Activated naive CD8-positive, alpha-beta T cell treated with anti-CD3 and anti-CD28 coated beads for 36 hours (primary cell): ENCODE measurements at regions not wholly inside any gene's neighbourhood (a gene's known extent, or its start where the extent isn't known, plus 50 kb on each side); places are given as distances from the start of the nearest gene placed in this dataset.

Source experiments
- DNase-seq: peaks from one replicate; pipeline ENCODE4 v3.0.0; 2021
- H3K27ac Mint-ChIP-seq: one replicate; pipeline ENCODE4 v1.8.0; 2022; ENCODE audit warnings: mild to moderate bottlenecking, moderate library complexity, mixed read lengths
- H3K27me3 Mint-ChIP-seq: one replicate; pipeline ENCODE4 v1.8.0; 2022; ENCODE audit warnings: mild to moderate bottlenecking, mixed read lengths
- H3K36me3 Mint-ChIP-seq: one replicate; pipeline ENCODE4 v1.8.0; 2021; ENCODE audit warnings: mild to moderate bottlenecking, mixed read lengths
- H3K4me1 Mint-ChIP-seq: one replicate; pipeline ENCODE4 v1.8.0; 2021; ENCODE audit warnings: mixed read lengths
- H3K4me3 Mint-ChIP-seq: one replicate; pipeline ENCODE4 v1.8.0; 2022; ENCODE audit warnings: mild to moderate bottlenecking, moderate library complexity, mixed read lengths
- H3K9me3 Mint-ChIP-seq: one replicate; pipeline ENCODE4 v1.8.0; 2022; ENCODE audit warnings: mixed read lengths

DNA sequence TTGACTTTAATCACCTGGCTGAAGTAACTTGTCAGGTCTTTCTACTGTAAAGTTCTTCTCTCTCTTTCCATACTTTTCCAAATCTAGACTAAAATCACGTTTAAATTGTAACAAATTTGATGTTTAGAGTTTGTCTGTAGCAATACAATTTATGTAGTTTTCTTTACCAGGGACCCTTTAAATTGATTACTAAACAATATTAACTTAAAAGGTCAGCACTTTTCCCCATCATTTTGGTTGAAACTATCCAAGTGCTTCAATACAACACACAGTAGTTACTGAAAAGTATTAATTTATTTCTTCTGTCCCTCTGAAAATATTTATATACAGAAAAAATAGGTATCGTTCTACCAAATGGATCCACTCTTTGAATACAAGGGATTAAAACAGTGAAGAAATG is 350.8 kb downstream of the SLC16A7 start:
- no peaks in the 10 kb centered on the region for H3K4me1 Mint-ChIP-seq
- H3K27me3 Mint-ChIP-seq: no peaks in the 10 kb centered on the region
- H3K4me3 Mint-ChIP-seq: no peak overlapping the region
- H3K27ac Mint-ChIP-seq: no peak overlapping the region
- H3K36me3 Mint-ChIP-seq: no peaks in the 10 kb centered on the region
- H3K9me3 Mint-ChIP-seq: no peaks in the 10 kb centered on the region
- no peak for DNase-seq

- Mint-ChIP-seq H3K9me3 (peaks cover 2% of the 10 kb centered on the region), H3K27ac (no peak overlapping the region), H3K4me3 (no peak overlapping the region), H3K36me3 (no peaks in the 10 kb centered on the region), H3K4me1 (no peaks in the 10 kb centered on the region), H3K27me3 (no peaks in the 10 kb centered on the region)
- DNase-seq: no peak
Observed at GRCh38 chr12:59963546-59963945, 367.7 kb downstream of the SLC16A7 start.

GRCh38 chr12:59972905-59973304 is 377.1 kb downstream of the SLC16A7 start:
- Mint-ChIP-seq H3K36me3 (no peaks in the 10 kb centered on the region), H3K27me3 (no peaks in the 10 kb centered on the region), H3K4me1 (no peaks in the 10 kb centered on the region), H3K27ac (no peak overlapping the region), H3K4me3 (no peak overlapping the region), H3K9me3 (no peaks in the 10 kb centered on the region)
- DNase-seq: no peak

DNA sequence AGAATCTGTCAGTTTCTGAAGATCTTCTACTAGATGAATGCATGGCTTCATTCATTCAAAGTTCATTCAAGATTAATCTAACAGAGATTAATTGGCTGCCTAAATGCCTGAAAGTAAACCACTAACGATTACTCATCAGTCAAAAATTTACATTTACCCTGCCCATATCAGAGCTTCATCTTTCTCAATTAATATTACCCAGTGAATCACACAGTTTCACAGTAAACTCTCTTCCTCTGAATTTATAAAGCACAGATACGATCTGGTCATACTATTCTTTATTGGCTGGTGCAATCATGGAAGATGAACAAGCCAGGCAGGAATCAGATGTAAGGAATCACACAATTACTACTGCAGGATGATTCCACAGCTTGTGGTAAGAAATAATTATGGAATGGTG is 377.7 kb downstream of the SLC16A7 start:
- H3K36me3 Mint-ChIP-seq: no peaks in the 10 kb centered on the region
- no peak overlapping the region for H3K27ac Mint-ChIP-seq
- H3K4me1 Mint-ChIP-seq: no peaks in the 10 kb centered on the region
- no peaks in the 10 kb centered on the region for H3K27me3 Mint-ChIP-seq
- H3K9me3 Mint-ChIP-seq: no peaks in the 10 kb centered on the region
- DNase-seq: no peak
- H3K4me3 Mint-ChIP-seq: no peak overlapping the region

DNA sequence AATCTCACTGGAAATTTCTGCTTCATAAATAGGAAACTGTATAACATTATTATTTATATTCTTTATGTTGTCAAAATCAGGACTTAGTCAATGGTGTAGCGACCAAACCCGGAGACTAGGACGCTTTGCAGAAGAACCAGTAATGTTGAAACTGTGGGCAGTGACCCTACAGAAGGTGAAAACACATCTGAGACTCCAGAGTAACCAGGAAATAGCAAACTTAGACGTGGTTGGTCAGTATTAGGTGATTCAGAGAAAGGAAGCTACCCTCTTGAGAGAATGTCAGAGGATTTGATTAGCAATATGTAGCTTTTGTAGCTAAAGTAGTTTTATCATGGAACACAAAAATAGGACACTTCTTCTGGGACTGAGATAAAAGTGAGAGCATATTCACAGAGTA is 381.9 kb downstream of the SLC16A7 start:
- H3K9me3 Mint-ChIP-seq: no peaks in the 10 kb centered on the region
- H3K27ac Mint-ChIP-seq: no peak overlapping the region
- DNase-seq: no peak

DNA sequence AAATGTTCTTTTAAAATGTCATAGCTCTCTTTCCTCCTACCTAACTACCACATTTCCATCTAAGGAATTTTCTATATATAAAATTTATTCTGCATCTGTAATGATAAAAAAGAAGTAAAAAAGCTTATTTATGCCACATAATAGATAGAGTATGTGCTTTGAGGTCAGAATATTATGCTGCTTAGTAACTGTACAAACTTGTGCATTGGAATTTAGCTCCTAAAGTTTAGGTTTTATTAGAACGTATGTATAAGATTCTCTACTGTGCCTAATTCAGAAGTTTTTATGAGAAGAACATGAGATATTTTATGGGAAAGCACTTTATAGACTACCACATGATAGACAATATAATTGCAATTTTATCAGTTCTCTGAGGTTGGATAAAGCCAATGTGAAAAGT is 384.6 kb downstream of the SLC16A7 start:
- no peaks in the 10 kb centered on the region for H3K36me3 Mint-ChIP-seq
- no peaks in the 10 kb centered on the region for H3K9me3 Mint-ChIP-seq
- no peaks in the 10 kb centered on the region for H3K4me1 Mint-ChIP-seq
- DNase-seq: no peak
- H3K4me3 Mint-ChIP-seq: no peak overlapping the region
- H3K27me3 Mint-ChIP-seq: no peaks in the 10 kb centered on the region
- H3K27ac Mint-ChIP-seq: no peak overlapping the region

More for the DNA sequence above, 381.9 kb downstream of the SLC16A7 start:
- no peaks in the 10 kb centered on the region for H3K4me1 Mint-ChIP-seq
- no peaks in the 10 kb centered on the region for H3K36me3 Mint-ChIP-seq
- H3K27me3 Mint-ChIP-seq: no peaks in the 10 kb centered on the region
- no peak overlapping the region for H3K4me3 Mint-ChIP-seq

- H3K27me3 Mint-ChIP-seq: no peaks in the 10 kb centered on the region
- DNase-seq: no peak
- H3K27ac Mint-ChIP-seq: no peak overlapping the region
- H3K9me3 Mint-ChIP-seq: no peaks in the 10 kb centered on the region
- no peaks in the 10 kb centered on the region for H3K36me3 Mint-ChIP-seq
- H3K4me1 Mint-ChIP-seq: no peaks in the 10 kb centered on the region
- H3K4me3 Mint-ChIP-seq: no peak overlapping the region
Observed at GRCh38 chr12:59999291-59999690, 403.5 kb downstream of the SLC16A7 start.

DNA sequence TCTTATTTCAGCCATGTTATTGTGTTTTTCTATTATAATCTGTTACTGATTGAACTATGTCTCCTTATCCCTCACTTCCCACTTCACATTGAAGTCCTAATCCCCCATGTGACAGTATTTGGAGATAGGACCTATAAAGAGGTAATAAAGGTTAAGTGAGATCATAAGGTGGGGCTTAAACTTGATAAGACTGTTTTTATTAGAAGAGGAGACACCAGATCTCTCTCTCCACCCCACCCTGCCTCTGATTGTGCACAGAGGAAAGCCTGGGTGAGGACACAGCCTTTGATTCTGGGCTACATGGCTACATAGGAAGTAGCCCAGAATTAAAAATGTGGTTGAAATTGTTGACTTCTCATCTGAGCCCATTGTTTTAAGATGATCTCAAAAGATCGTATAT is 414.7 kb downstream of the SLC16A7 start:
- H3K36me3 Mint-ChIP-seq: no peaks in the 10 kb centered on the region
- H3K4me1 Mint-ChIP-seq: no peaks in the 10 kb centered on the region
- H3K4me3 Mint-ChIP-seq: no peak overlapping the region
- no peaks in the 10 kb centered on the region for H3K9me3 Mint-ChIP-seq
- H3K27ac Mint-ChIP-seq: no peak overlapping the region
- H3K27me3 Mint-ChIP-seq: no peaks in the 10 kb centered on the region
- no peak for DNase-seq

- H3K9me3 Mint-ChIP-seq: no peaks in the 10 kb centered on the region
- H3K4me1 Mint-ChIP-seq: no peaks in the 10 kb centered on the region
Observed at GRCh38 chr12:60012659-60013058, 416.8 kb downstream of the SLC16A7 start.

GRCh38 chr12:60014436-60014835 is 418.6 kb downstream of the SLC16A7 start:
- H3K4me1 Mint-ChIP-seq: no peaks in the 10 kb centered on the region
- H3K27me3 Mint-ChIP-seq: no peaks in the 10 kb centered on the region
- no peak overlapping the region for H3K27ac Mint-ChIP-seq
- H3K9me3 Mint-ChIP-seq: peaks cover 2% of the 10 kb centered on the region
- no peak for DNase-seq
- H3K4me3 Mint-ChIP-seq: no peak overlapping the region
- no peaks in the 10 kb centered on the region for H3K36me3 Mint-ChIP-seq

More at GRCh38 chr12:60012659-60013058, 416.8 kb downstream of the SLC16A7 start:
- DNase-seq: no peak
- Mint-ChIP-seq H3K27me3 (no peaks in the 10 kb centered on the region), H3K27ac (no peak overlapping the region), H3K36me3 (no peaks in the 10 kb centered on the region), H3K4me3 (no peak overlapping the region)

DNA sequence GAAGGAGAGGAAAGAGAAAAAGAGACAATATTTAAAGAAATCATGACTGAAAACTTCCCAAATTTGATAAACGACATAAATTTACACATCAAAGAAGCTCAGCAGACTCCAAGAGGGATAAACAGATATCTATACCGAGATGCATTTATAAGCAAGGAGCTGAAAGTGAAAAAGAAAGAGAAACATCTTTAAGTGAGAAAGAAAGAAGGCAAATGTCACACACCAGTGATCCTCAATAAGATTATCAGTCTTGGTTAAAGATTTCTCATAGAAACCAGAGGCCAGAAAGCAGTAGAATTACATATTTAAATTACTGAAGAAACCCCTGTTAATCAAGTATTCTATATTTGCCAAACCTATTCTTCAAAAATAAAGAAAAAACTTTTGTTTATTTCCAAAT is 424.2 kb downstream of the SLC16A7 start:
- Mint-ChIP-seq H3K27me3 (no peaks in the 10 kb centered on the region), H3K27ac (no peak overlapping the region), H3K36me3 (no peaks in the 10 kb centered on the region), H3K4me3 (no peak overlapping the region), H3K9me3 (peaks cover 2% of the 10 kb centered on the region), H3K4me1 (no peaks in the 10 kb centered on the region)
- DNase-seq: no peak

DNA sequence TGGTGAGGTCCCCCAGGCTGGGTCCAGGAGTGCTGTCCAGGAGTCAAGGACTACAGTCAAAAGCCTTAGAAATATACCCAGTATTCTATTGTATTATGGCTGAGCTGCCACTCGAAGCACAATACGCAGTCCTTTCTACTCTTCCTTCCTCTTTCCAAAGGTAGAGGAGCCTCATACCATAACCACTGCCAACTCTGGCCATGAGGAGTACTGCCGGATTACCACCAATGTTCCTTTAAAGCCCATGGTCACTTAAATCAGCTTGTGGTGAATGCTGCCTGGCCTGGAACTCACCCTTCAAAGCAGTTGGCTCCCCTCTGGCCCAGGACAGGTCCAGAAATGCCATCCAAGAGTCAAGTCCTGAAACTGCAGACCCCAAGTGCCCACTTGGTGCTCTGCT is 425.4 kb downstream of the SLC16A7 start:
- H3K27me3 Mint-ChIP-seq: no peaks in the 10 kb centered on the region
- no peak overlapping the region for H3K27ac Mint-ChIP-seq
- DNase-seq: no peak
- no peaks in the 10 kb centered on the region for H3K36me3 Mint-ChIP-seq
- H3K4me1 Mint-ChIP-seq: no peaks in the 10 kb centered on the region
- no peak overlapping the region for H3K4me3 Mint-ChIP-seq
- peaks cover 2% of the 10 kb centered on the region for H3K9me3 Mint-ChIP-seq

DNA sequence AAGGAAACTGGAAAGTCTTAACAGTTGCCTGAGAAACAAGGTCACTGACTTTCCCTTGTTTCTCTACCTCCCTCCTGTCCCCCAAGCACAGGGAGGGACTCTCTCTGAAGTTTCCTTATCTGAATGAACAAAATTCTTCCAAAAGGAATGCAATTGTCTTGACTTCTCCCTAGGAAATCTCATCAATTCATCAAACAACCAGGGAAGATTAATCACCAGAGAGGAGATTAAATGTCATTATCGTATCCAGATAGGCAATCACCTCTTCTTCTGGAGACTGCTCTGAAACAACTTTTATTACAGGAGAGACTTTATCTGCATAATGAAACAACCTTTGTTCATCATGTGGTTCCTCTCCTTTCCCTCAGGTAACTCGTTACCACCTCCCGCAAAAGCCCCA is 431.4 kb downstream of the SLC16A7 start:
- DNase-seq: no peak
- no peak overlapping the region for H3K4me3 Mint-ChIP-seq
- H3K9me3 Mint-ChIP-seq: no peaks in the 10 kb centered on the region
- no peaks in the 10 kb centered on the region for H3K36me3 Mint-ChIP-seq
- no peaks in the 10 kb centered on the region for H3K4me1 Mint-ChIP-seq
- no peak overlapping the region for H3K27ac Mint-ChIP-seq
- H3K27me3 Mint-ChIP-seq: no peaks in the 10 kb centered on the region

DNA sequence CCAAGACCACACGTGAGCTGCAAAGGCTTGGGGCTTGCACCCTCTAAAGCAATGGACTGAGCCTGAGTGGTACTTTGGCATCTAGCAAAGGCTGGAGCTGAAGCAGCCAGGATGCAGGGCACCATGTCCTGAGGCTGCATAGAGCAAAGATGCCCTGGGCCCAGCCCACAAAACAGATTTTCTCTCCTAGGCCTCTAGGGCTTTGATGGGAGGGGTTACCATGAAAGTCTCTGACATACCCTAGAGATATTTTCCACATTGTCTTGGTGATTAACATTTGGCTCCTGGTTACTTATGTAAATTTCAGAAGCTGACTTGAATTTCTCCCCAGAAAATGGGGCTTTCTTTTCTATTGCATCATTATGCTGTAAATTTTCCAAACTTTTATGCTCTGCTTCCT is 438.3 kb downstream of the SLC16A7 start:
- no peaks in the 10 kb centered on the region for H3K4me1 Mint-ChIP-seq
- no peak for DNase-seq
- H3K9me3 Mint-ChIP-seq: peaks cover 4% of the 10 kb centered on the region
- no peak overlapping the region for H3K4me3 Mint-ChIP-seq
- H3K36me3 Mint-ChIP-seq: no peaks in the 10 kb centered on the region
- no peak overlapping the region for H3K27ac Mint-ChIP-seq
- no peaks in the 10 kb centered on the region for H3K27me3 Mint-ChIP-seq

- no peak overlapping the region for H3K4me3 Mint-ChIP-seq
Observed at GRCh38 chr12:60035835-60036234, 440.0 kb downstream of the SLC16A7 start.

DNA sequence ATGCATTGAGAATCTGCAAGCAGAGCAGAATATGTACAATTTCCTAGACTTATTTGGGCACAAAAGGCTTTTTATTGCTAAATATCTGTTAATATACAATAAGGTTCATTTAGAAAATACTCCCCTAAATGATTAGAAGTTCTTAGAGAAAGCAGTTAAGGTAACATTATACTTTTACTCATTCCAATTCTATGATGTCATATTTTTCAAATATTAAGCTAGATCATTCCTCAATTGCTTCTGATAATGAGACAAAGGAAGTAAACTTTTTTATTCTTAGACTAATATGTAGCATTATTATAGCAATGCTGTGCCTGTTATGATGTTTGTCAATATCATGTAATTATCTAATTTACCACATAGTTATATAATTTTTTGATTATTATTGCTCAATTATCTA is 447.0 kb downstream of the SLC16A7 start:
- no peak overlapping the region for H3K4me3 Mint-ChIP-seq
- no peaks in the 10 kb centered on the region for H3K27me3 Mint-ChIP-seq
- H3K4me1 Mint-ChIP-seq: no peaks in the 10 kb centered on the region
- DNase-seq: no peak
- H3K36me3 Mint-ChIP-seq: no peaks in the 10 kb centered on the region
- no peaks in the 10 kb centered on the region for H3K9me3 Mint-ChIP-seq
- H3K27ac Mint-ChIP-seq: no peak overlapping the region

More at GRCh38 chr12:60035835-60036234, 440.0 kb downstream of the SLC16A7 start:
- no peak for DNase-seq
- Mint-ChIP-seq H3K27me3 (no peaks in the 10 kb centered on the region), H3K9me3 (peaks cover 4% of the 10 kb centered on the region), H3K36me3 (no peaks in the 10 kb centered on the region), H3K27ac (no peak overlapping the region), H3K4me1 (no peaks in the 10 kb centered on the region)

DNA sequence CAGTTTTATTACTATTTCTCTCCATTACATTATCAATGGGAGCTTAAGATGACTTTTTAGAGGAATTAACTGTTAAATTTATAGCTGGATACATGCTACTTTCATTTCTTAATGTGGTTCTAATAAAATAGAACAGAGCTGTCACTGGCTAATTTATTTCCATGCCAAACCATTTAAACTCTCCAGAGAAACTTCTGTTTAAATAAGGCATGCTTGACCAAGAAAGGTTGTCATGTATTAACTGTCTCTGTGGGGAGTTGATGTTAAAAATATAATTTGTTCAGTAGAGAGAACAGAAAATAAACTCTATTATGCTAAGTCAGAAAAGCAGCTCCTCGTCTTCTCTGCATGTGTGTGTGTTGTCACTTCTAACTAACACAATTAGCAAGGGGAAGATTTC is 447.4 kb downstream of the SLC16A7 start:
- Mint-ChIP-seq H3K27ac (no peak overlapping the region), H3K4me3 (no peak overlapping the region), H3K9me3 (no peaks in the 10 kb centered on the region), H3K4me1 (no peaks in the 10 kb centered on the region), H3K27me3 (no peaks in the 10 kb centered on the region), H3K36me3 (no peaks in the 10 kb centered on the region)
- DNase-seq: no peak
